ENCODE measurements at regions not wholly inside any gene's neighbourhood (a gene's known extent, or its start where the extent isn't known, plus 50 kb on each side); places are given as distances from the start of the nearest gene placed in this dataset.

DNA sequence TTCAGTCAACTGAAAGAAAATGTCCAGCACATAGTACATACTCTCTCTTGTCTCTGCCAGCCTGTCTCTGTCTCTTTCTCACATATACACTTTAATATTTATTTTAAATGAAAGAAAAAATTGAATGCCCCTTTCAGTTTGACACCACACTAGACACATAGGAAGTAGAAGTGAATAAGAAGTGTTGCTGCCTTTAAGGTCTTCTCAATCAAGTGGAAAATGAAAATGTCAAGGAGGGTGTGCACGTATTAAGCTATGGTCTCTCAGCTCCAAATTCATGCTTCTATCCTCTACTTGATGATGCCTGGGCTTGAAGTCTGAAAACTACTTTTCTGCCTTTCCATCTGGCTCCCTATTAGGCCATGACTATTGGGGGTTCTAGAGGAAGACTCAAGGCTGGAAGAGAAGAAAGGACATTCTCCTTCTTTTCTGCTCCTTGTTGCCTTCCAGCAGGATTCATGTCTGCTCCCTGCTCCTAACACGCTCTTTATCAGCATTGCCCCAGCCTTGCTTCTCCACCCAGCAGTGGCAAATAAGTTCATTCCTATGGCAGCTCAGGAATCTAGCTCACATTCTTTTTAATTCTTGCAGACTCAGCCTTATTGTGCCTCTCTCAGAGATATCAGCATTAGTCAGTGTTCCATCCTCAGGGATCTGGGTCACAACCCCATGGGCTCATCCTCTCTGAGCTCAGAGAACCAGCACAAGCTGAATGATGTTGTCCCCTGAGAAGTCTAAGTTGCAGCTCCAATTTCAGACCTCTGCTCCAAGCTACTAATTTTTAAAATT lies 609.1 kb upstream of the GRM7 start:
- TF ChIP-seq, protein P1, sequence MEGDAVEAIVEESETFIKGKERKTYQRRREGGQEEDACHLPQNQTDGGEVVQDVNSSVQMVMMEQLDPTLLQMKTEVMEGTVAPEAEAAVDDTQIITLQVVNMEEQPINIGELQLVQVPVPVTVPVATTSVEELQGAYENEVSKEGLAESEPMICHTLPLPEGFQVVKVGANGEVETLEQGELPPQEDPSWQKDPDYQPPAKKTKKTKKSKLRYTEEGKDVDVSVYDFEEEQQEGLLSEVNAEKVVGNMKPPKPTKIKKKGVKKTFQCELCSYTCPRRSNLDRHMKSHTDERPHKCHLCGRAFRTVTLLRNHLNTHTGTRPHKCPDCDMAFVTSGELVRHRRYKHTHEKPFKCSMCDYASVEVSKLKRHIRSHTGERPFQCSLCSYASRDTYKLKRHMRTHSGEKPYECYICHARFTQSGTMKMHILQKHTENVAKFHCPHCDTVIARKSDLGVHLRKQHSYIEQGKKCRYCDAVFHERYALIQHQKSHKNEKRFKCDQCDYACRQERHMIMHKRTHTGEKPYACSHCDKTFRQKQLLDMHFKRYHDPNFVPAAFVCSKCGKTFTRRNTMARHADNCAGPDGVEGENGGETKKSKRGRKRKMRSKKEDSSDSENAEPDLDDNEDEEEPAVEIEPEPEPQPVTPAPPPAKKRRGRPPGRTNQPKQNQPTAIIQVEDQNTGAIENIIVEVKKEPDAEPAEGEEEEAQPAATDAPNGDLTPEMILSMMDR (conservative IDR thresholded peaks at IDR 0.05) = no peak
- TF ChIP-seq ZFX (IDR thresholded peaks at IDR 0.05) = no peak
- no peak overlapping the region for H3K27ac ChIP-seq

DNA sequence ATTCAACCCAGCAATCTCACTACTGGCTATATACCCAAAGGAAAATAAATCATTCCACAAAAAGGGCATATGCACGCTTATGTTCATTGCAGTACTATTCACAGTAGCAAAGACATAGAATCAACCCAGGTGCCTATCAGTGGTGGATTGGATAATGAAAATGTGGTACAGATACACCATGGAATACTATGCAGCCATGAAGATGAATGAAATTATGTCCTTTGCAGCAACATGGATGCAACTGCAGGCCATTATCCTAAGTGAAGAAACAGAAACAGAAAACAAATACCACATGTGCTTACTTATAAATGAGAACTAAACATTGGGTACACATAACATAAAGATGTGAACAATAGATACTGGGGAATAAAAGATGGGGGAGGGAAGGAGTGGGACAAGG lies 606.4 kb upstream of the GRM7 start:
- no peak for TF ChIP-seq ZFX (IDR thresholded peaks at IDR 0.05)
- TF ChIP-seq, protein P1 (conservative IDR thresholded peaks at IDR 0.05) = no peak
- no peak overlapping the region for H3K27ac ChIP-seq

DNA sequence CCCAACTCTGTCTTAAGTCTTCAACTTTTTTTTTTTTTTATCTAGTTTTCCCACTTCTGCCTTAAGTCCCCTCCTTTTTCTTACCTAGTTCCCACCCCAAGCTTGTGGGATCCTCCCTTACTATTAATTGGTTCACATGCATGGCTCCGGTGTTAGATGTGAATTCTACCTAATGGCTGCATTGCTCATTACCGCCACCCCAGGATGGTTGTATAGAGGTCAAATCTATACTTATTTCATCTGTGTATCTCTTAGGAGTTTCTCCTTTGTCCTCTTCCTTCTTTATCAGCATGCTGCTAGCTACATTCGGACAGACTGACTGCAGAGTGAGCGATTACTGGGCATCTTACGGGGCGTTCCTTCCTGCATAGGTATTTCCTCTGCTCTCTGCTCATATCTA lies 605.7 kb upstream of the GRM7 start:
- TF ChIP-seq ZFX (IDR thresholded peaks at IDR 0.05) = no peak
- TF ChIP-seq, protein P1 (conservative IDR thresholded peaks at IDR 0.05) = peak; percentile 7; the same call in 1 of the 2 replicates
- no peak overlapping the region for H3K27ac ChIP-seq

DNA sequence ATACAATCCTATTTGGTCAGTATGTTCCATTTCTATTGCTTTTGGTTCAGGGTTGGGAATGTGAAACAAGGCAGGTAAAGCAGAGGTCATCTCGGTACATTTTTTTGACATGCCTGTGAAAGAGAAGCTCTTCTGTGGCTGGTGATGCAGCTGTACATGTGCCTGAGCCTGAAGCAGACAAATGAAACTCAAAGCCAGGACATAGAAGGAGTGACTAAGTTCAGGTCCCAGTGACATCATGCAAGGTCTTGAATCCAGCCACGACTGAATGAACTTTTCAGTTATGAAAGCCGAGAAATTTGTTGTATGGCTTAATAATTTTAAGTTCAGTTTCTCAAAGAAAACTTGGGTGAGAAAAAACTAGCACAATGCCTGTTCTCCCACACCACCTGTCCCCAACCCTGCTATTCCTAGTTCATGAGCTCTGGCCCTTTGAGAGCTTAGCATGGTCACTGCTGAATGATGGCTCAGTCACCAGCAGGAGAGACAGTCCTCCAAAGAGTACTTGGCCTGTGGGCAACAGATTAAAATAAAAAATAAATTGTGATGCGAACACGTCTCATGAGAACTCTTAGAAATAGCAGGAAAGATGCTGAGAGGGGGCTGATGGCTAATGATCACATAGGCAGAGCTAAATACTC lies 600.2 kb upstream of the GRM7 start:
- TF ChIP-seq ZFX (IDR thresholded peaks at IDR 0.05) = no peak
- TF ChIP-seq, protein P1 (conservative IDR thresholded peaks at IDR 0.05) = no peak
- H3K27ac ChIP-seq = no peak overlapping the region

DNA sequence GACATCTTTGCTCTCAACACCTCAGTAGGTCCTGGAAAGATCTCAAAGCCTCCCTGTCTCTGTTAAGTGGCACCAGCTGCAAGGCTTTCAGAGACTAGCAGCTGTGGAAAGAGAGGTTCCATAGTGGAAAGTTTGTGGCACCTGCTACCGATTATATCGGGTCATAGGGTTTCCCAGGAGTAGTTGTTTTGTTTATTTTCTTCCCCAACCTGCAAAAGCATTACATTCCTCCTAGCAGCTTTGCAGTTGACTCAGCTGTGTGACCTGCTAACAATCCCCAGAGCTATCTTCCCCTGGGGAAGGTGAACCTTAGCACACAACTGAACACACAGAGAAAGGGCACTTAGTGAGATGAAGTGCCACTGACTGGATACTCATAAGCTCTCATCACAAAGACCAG lies 598.9 kb upstream of the GRM7 start:
- H3K27ac ChIP-seq = no peak overlapping the region
- TF ChIP-seq ZFX (IDR thresholded peaks at IDR 0.05) = no peak
- TF ChIP-seq, protein P1 (conservative IDR thresholded peaks at IDR 0.05) = no peak

DNA sequence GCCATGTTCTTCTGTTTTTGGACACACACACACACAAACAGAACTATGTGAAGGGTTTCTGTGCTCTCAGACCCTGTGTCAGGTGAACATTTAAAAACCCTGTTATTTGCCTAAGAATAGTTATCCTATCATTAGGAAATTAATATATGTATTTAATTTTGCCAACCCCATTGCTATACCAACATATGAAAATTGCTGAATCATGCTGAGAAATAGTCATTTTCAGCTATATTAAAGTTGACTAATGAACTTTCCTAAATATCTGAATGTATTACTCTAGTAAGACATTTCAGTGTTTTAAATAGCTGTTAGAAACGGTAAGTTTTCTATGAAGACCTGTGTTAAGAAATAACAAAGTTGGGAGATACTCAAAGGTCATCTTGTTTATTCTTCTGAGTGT lies 596.9 kb upstream of the GRM7 start:
- TF ChIP-seq, protein P1 (conservative IDR thresholded peaks at IDR 0.05) = no peak
- no peak for TF ChIP-seq ZFX (IDR thresholded peaks at IDR 0.05)
- H3K27ac ChIP-seq = no peak overlapping the region

DNA sequence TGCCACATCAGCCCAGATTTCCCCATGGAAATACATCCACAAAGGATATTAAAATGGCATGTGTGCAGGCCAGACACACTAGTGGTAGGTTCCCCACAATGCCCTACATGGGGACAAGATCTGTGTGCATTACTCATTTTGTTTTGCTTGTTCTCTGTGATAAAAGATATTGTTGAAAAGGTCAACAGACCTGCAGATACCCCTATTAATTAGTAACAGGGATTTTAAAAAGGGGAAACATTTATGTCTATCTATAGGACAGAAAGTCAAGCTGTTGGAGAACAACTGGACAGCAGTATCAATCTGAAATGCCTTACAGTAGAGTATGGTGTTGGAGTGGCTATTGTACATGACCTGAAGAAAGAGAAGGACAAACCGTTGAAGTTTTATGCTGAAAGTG lies 596.0 kb upstream of the GRM7 start:
- H3K27ac ChIP-seq = no peak overlapping the region
- TF ChIP-seq, protein P1 (conservative IDR thresholded peaks at IDR 0.05) = no peak
- no peak for TF ChIP-seq ZFX (IDR thresholded peaks at IDR 0.05)
